ENCODE measurements at regions not wholly inside any gene's neighbourhood (a gene's known extent, or its start where the extent isn't known, plus 50 kb on each side); places are given as distances from the start of the nearest gene placed in this dataset.

GRCh38 chr4:35520059-35520458 lies 724.3 kb downstream of the ARAP2 start:
- H3K36me3 ChIP-seq: no peaks in the 10 kb centered on the region
- H3K4me3 ChIP-seq: no peak overlapping the region
- no peak for DNase-seq (ENCODE audit: low spot score in 2 of 2)
- H3K4me1 ChIP-seq: no peaks in the 10 kb centered on the region
- H3K9me3 ChIP-seq: no peaks in the 10 kb centered on the region
- H3K27me3 ChIP-seq: no peaks in the 10 kb centered on the region
- intact Hi-C loops (cut with DNase I; ENCODE audit: low total_unique reads): no loop called here
- TF ChIP-seq CTCF (IDR thresholded peaks at IDR 0.05) (no peak), POLR2A (IDR thresholded peaks at IDR 0.05) (no peak)
- no peak overlapping the region for H3K27ac ChIP-seq

GRCh38 chr4:35521682-35522081 lies 722.6 kb downstream of the ARAP2 start:
- H3K36me3 ChIP-seq: no peaks in the 10 kb centered on the region
- TF ChIP-seq POLR2AphosphoS5 (IDR thresholded peaks at IDR 0.05) (no peak), CTCF (IDR thresholded peaks at IDR 0.05) (no peak), POLR2A (IDR thresholded peaks at IDR 0.05) (no peak)
- no peaks in the 10 kb centered on the region for H3K4me1 ChIP-seq
- no peak overlapping the region for H3K4me3 ChIP-seq
- no peak overlapping the region for H3K27ac ChIP-seq
- intact Hi-C loops (cut with DNase I; ENCODE audit: low total_unique reads): no loop called here
- H3K9me3 ChIP-seq: no peaks in the 10 kb centered on the region
- no peaks in the 10 kb centered on the region for H3K27me3 ChIP-seq
- no peak for DNase-seq (ENCODE audit: low spot score in 2 of 2)

- Histone ChIP-seq H3K4me3 (no peak overlapping the region), H3K27me3 (no peaks in the 10 kb centered on the region), H3K4me1 (no peaks in the 10 kb centered on the region), H3K27ac (no peak overlapping the region), H3K9me3 (no peaks in the 10 kb centered on the region), H3K36me3 (no peaks in the 10 kb centered on the region)
- no peak for TF ChIP-seq POLR2AphosphoS5 (IDR thresholded peaks at IDR 0.05)
- no peak for TF ChIP-seq POLR2A (IDR thresholded peaks at IDR 0.05)
- DNase-seq (ENCODE audit: low spot score in 2 of 2): no peak
- intact Hi-C loops (cut with DNase I; ENCODE audit: low total_unique reads): no loop called here
These were observed 718.9 kb downstream of the ARAP2 start for GRCh38 chr4:35525192-35525978.

GRCh38 chr4:35526456-35526855 lies 717.9 kb downstream of the ARAP2 start:
- H3K27me3 ChIP-seq: no peaks in the 10 kb centered on the region
- no peak overlapping the region for H3K27ac ChIP-seq
- H3K36me3 ChIP-seq: no peaks in the 10 kb centered on the region
- no peak for DNase-seq (ENCODE audit: low spot score in 2 of 2)
- intact Hi-C loops (cut with DNase I; ENCODE audit: low total_unique reads): no loop called here
- no peak overlapping the region for H3K4me3 ChIP-seq
- no peaks in the 10 kb centered on the region for H3K4me1 ChIP-seq
- no peaks in the 10 kb centered on the region for H3K9me3 ChIP-seq
- TF ChIP-seq POLR2A (IDR thresholded peaks at IDR 0.05): no peak
- no peak for TF ChIP-seq CTCF (IDR thresholded peaks at IDR 0.05)
- no peak for TF ChIP-seq POLR2AphosphoS5 (IDR thresholded peaks at IDR 0.05)

- no peak overlapping the region for H3K27ac ChIP-seq
- no peaks in the 10 kb centered on the region for H3K9me3 ChIP-seq
- no peaks in the 10 kb centered on the region for H3K27me3 ChIP-seq
- TF ChIP-seq CTCF (IDR thresholded peaks at IDR 0.05) (no peak), POLR2AphosphoS5 (IDR thresholded peaks at IDR 0.05) (no peak), POLR2A (IDR thresholded peaks at IDR 0.05) (no peak)
- no peak for DNase-seq (ENCODE audit: low spot score in 2 of 2)
- H3K36me3 ChIP-seq: no peaks in the 10 kb centered on the region
- no peaks in the 10 kb centered on the region for H3K4me1 ChIP-seq
- H3K4me3 ChIP-seq: no peak overlapping the region
- intact Hi-C loops (cut with DNase I; ENCODE audit: low total_unique reads): loop anchor here (2.0 kb wide), 1 partner anchor 16 kb away; no protein-coding TSS in a partner anchor
These were observed 709.4 kb downstream of the ARAP2 start for GRCh38 chr4:35534962-35535361.
